ENCODE measurements at regions not wholly inside any gene's neighbourhood (a gene's known extent, or its start where the extent isn't known, plus 50 kb on each side); places are given as distances from the start of the nearest gene placed in this dataset.

- DNase-seq (no peak), ATAC-seq (ENCODE audit: low FRiP score in 2 of 2) (no peak)
- 41 to 75% methylated on average over 1 of the region's 1 CpG for WGBS, 2 donors
- H3K27me3 ChIP-seq = no peaks in the 10 kb centered on the region
- no peaks in the 10 kb centered on the region for H3K36me3 ChIP-seq
- TF ChIP-seq POLR2AphosphoS5 (IDR thresholded peaks at IDR 0.05) (no peak), CTCF (IDR thresholded peaks at IDR 0.05) (no peak), POLR2A (IDR thresholded peaks at IDR 0.05) (no peak), EP300 (IDR thresholded peaks at IDR 0.05) (no peak)
- H3K9me3 ChIP-seq = no peaks in the 10 kb centered on the region
- peak overlapping the region in 3 of 4 donors; percentile 34 to 68 (median 38) for H3K27ac ChIP-seq
- peaks cover 5 to 17% (median 8%) of the 10 kb centered on the region in 4 donors for H3K4me1 ChIP-seq
- no peak overlapping the region for H3K4me3 ChIP-seq
These were observed 219.6 kb downstream of the PTEN start for GRCh38 chr10:88082806-88083596.

GRCh38 chr10:88083597-88083989 is 220.2 kb downstream of the PTEN start:
- no peaks in the 10 kb centered on the region for H3K27me3 ChIP-seq
- 94 to 96% methylated on average over 7 of the region's 7 CpGs for WGBS, 2 donors
- H3K9me3 ChIP-seq = no peaks in the 10 kb centered on the region
- no peaks in the 10 kb centered on the region for H3K36me3 ChIP-seq
- no peak overlapping the region for H3K4me3 ChIP-seq
- no peak overlapping the region for H3K27ac ChIP-seq
- peaks cover 5 to 17% (median 8%) of the 10 kb centered on the region in 4 donors for H3K4me1 ChIP-seq
- no peak for DNase-seq
- ATAC-seq (ENCODE audit: low FRiP score in 2 of 2) = no peak
- no peak for TF ChIP-seq CTCF (IDR thresholded peaks at IDR 0.05)
- TF ChIP-seq EP300 (IDR thresholded peaks at IDR 0.05) = no peak
- TF ChIP-seq POLR2A (IDR thresholded peaks at IDR 0.05) = no peak
- TF ChIP-seq POLR2AphosphoS5 (IDR thresholded peaks at IDR 0.05) = no peak

GRCh38 chr10:88086187-88086960 is 222.9 kb downstream of the PTEN start:
- no peak for TF ChIP-seq EP300 (IDR thresholded peaks at IDR 0.05)
- TF ChIP-seq POLR2A (IDR thresholded peaks at IDR 0.05) = no peak
- TF ChIP-seq POLR2AphosphoS5 (IDR thresholded peaks at IDR 0.05) = no peak
- no peak for TF ChIP-seq CTCF (IDR thresholded peaks at IDR 0.05)

GRCh38 chr10:88088441-88089340 is 225.3 kb downstream of the PTEN start:
- no peaks in the 10 kb centered on the region for H3K36me3 ChIP-seq
- no peak for TF ChIP-seq POLR2A (IDR thresholded peaks at IDR 0.05)
- no peak for TF ChIP-seq POLR2AphosphoS5 (IDR thresholded peaks at IDR 0.05)
- TF ChIP-seq EP300 (IDR thresholded peaks at IDR 0.05) = no peak
- no peak for TF ChIP-seq CTCF (IDR thresholded peaks at IDR 0.05)
- no peak overlapping the region for H3K4me3 ChIP-seq
- DNase-seq (peak in 1 of 2 donors; percentile 54), ATAC-seq (ENCODE audit: low FRiP score in 2 of 2) (no peak)
- no peaks in the 10 kb centered on the region for H3K27me3 ChIP-seq
- H3K27ac ChIP-seq = no peak overlapping the region
- WGBS, 2 donors = 92 to 94% methylated on average over 9 of the region's 9 CpGs
- H3K4me1 ChIP-seq = peaks cover 0 to 7% (median 2%) of the 10 kb centered on the region in 4 donors
- H3K9me3 ChIP-seq = no peaks in the 10 kb centered on the region

More at GRCh38 chr10:88086187-88086960, 222.9 kb downstream of the PTEN start:
- Histone ChIP-seq H3K9me3 (no peaks in the 10 kb centered on the region), H3K4me3 (no peak overlapping the region), H3K36me3 (no peaks in the 10 kb centered on the region), H3K27ac (no peak overlapping the region), H3K4me1 (peaks cover 0 to 5% (median 3%) of the 10 kb centered on the region in 4 donors), H3K27me3 (no peaks in the 10 kb centered on the region)
- WGBS, 2 donors = 86% methylated on average over 9 of the region's 9 CpGs
- ATAC-seq (ENCODE audit: low FRiP score in 2 of 2) = no peak
- DNase-seq = no peak
